ENCODE measurements at regions not wholly inside any gene's neighbourhood (a gene's known extent, or its start where the extent isn't known, plus 50 kb on each side); places are given as distances from the start of the nearest gene placed in this dataset.

- H3K4me1 ChIP-seq (ENCODE audit: control insufficient read depth, low read depth, low read length): no peaks in the 10 kb centered on the region
- H3K36me3 ChIP-seq (ENCODE audit: control insufficient read depth, low read depth, low read length): no peaks in the 10 kb centered on the region
- no peak overlapping the region for H3K9ac ChIP-seq (ENCODE audit: low read length)
- no peak overlapping the region for H3K27ac ChIP-seq (ENCODE audit: low read length)
- no peak overlapping the region for H3K4me3 ChIP-seq (ENCODE audit: low read length)
- H3K27me3 ChIP-seq (ENCODE audit: control insufficient read depth, insufficient read depth, low read length): no peaks in the 10 kb centered on the region
- H3K9me3 ChIP-seq (ENCODE audit: control insufficient read depth, low read depth, low read length): peaks cover 50% of the 10 kb centered on the region
These were observed 925.8 kb upstream of the ZNF722 start for GRCh38 chr7:63072806-63073205.

DNA sequence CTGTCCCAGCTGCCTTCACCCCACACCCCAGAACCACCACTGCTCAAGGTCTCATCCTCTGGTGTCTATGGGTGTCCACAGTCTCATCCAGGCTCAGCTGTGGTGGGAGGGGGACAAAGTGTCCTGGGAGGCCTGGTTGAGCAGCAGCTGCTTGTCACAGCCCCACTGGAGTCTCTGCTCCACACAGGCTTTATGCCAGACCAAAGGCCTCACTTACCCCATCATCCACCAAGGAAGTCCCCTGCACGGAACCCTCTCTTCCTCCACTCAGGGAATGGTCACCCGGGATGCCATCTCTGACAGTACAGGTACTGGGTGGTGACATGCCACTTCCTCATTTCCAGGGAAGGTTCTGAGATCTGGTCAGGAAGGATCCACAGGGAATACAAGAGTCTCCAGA is 925.4 kb upstream of the ZNF722 start:
- Histone ChIP-seq H3K27me3 (ENCODE audit: control insufficient read depth, insufficient read depth, low read length) (no peaks in the 10 kb centered on the region), H3K4me3 (ENCODE audit: low read length) (no peak overlapping the region), H3K4me1 (ENCODE audit: control insufficient read depth, low read depth, low read length) (no peaks in the 10 kb centered on the region), H3K9ac (ENCODE audit: low read length) (no peak overlapping the region), H3K36me3 (ENCODE audit: control insufficient read depth, low read depth, low read length) (no peaks in the 10 kb centered on the region), H3K27ac (ENCODE audit: low read length) (no peak overlapping the region), H3K9me3 (ENCODE audit: control insufficient read depth, low read depth, low read length) (peaks cover 51% of the 10 kb centered on the region)

DNA sequence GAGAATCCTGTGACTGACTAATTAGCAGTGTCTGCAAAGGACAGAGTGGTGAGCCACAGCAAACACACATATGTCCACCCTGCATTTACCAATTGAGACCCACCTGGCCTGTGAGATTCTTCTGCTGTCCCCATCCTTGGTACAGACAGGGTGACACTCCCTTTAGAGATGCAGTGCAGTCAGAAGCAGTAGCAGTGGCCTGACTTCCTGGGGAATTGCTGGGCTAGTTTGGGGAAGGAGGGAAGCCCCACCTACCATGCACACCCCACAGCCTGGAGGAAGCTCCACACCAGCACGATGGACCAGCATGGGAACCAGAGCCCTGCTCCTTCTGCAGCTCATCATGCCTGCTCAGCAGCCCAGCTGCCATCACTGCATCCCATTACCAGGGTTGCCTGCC is 924.9 kb upstream of the ZNF722 start:
- Histone ChIP-seq H3K27me3 (ENCODE audit: control insufficient read depth, insufficient read depth, low read length) (no peaks in the 10 kb centered on the region), H3K9ac (ENCODE audit: low read length) (no peak overlapping the region), H3K9me3 (ENCODE audit: control insufficient read depth, low read depth, low read length) (peaks cover 56% of the 10 kb centered on the region), H3K4me1 (ENCODE audit: control insufficient read depth, low read depth, low read length) (no peaks in the 10 kb centered on the region), H3K27ac (ENCODE audit: low read length) (no peak overlapping the region), H3K36me3 (ENCODE audit: control insufficient read depth, low read depth, low read length) (no peaks in the 10 kb centered on the region), H3K4me3 (ENCODE audit: low read length) (no peak overlapping the region)

- H3K4me1 ChIP-seq (ENCODE audit: control insufficient read depth, low read depth, low read length): no peaks in the 10 kb centered on the region
- H3K36me3 ChIP-seq (ENCODE audit: control insufficient read depth, low read depth, low read length): no peaks in the 10 kb centered on the region
- no peak overlapping the region for H3K27ac ChIP-seq (ENCODE audit: low read length)
- no peak overlapping the region for H3K4me3 ChIP-seq (ENCODE audit: low read length)
- no peak overlapping the region for H3K9ac ChIP-seq (ENCODE audit: low read length)
- H3K9me3 ChIP-seq (ENCODE audit: control insufficient read depth, low read depth, low read length): peaks cover 71% of the 10 kb centered on the region
- H3K27me3 ChIP-seq (ENCODE audit: control insufficient read depth, insufficient read depth, low read length): no peaks in the 10 kb centered on the region
These were observed 920.8 kb upstream of the ZNF722 start for GRCh38 chr7:63077841-63078240.

DNA sequence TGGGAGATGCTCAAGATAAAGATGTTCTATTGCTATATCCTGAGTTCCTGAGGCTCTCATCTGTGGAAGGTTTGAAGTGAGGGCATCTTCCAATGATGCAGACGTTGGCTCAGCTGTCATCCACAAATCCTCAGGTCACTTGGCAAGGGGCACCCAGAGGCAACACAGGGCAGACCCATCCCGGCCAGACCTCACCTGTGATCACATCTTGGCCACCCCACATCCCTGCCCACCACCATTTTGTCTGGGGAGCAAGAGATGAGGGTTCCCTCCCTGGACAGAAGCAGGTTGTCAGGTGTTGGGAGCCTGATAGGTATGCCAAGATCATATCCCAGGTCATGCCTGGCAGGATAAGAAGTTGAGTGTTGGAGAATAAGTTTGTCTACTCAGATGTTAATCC is 918.2 kb upstream of the ZNF722 start:
- no peaks in the 10 kb centered on the region for H3K36me3 ChIP-seq (ENCODE audit: control insufficient read depth, low read depth, low read length)
- no peaks in the 10 kb centered on the region for H3K4me1 ChIP-seq (ENCODE audit: control insufficient read depth, low read depth, low read length)
- H3K9me3 ChIP-seq (ENCODE audit: control insufficient read depth, low read depth, low read length): peaks cover 79% of the 10 kb centered on the region
- no peaks in the 10 kb centered on the region for H3K27me3 ChIP-seq (ENCODE audit: control insufficient read depth, insufficient read depth, low read length)
- no peak overlapping the region for H3K4me3 ChIP-seq (ENCODE audit: low read length)
- H3K27ac ChIP-seq (ENCODE audit: low read length): no peak overlapping the region
- no peak overlapping the region for H3K9ac ChIP-seq (ENCODE audit: low read length)

DNA sequence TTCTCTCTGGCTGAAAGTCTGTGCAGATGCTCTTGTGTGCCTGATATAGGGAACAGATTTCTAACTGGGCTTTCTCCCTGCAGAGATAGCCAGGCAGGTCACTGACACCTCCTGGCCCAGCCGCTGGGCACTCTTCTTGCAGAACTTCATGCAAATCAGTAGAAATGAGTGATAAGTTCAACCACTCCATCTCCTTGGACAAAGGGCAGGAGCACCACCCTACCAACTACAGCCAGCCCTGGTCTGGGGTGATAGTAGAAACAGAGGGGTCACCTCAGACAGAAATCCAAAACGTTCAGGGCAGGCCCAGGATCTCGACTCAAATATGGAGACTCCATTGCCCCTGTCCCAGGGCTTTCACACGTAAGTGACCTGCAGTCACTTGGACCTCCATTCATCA is 917.8 kb upstream of the ZNF722 start:
- Histone ChIP-seq H3K9me3 (ENCODE audit: control insufficient read depth, low read depth, low read length) (peaks cover 76% of the 10 kb centered on the region), H3K9ac (ENCODE audit: low read length) (no peak overlapping the region), H3K27ac (ENCODE audit: low read length) (no peak overlapping the region), H3K4me1 (ENCODE audit: control insufficient read depth, low read depth, low read length) (no peaks in the 10 kb centered on the region), H3K4me3 (ENCODE audit: low read length) (no peak overlapping the region), H3K27me3 (ENCODE audit: control insufficient read depth, insufficient read depth, low read length) (no peaks in the 10 kb centered on the region), H3K36me3 (ENCODE audit: control insufficient read depth, low read depth, low read length) (no peaks in the 10 kb centered on the region)

- Histone ChIP-seq H3K27ac (ENCODE audit: low read length) (no peak overlapping the region), H3K9me3 (ENCODE audit: control insufficient read depth, low read depth, low read length) (peaks cover 76% of the 10 kb centered on the region), H3K4me1 (ENCODE audit: control insufficient read depth, low read depth, low read length) (no peaks in the 10 kb centered on the region), H3K27me3 (ENCODE audit: control insufficient read depth, insufficient read depth, low read length) (no peaks in the 10 kb centered on the region), H3K9ac (ENCODE audit: low read length) (no peak overlapping the region), H3K36me3 (ENCODE audit: control insufficient read depth, low read depth, low read length) (no peaks in the 10 kb centered on the region), H3K4me3 (ENCODE audit: low read length) (no peak overlapping the region)
These were observed 911.0 kb upstream of the ZNF722 start for GRCh38 chr7:63087575-63088190.

GRCh38 chr7:63092951-63093350 is 905.7 kb upstream of the ZNF722 start:
- Histone ChIP-seq H3K27me3 (ENCODE audit: control insufficient read depth, insufficient read depth, low read length) (no peaks in the 10 kb centered on the region), H3K36me3 (ENCODE audit: control insufficient read depth, low read depth, low read length) (no peaks in the 10 kb centered on the region)

GRCh38 chr7:63093481-63093880 is 905.2 kb upstream of the ZNF722 start:
- Histone ChIP-seq H3K4me3 (ENCODE audit: low read length) (no peak overlapping the region), H3K27ac (ENCODE audit: low read length) (no peak overlapping the region), H3K9me3 (ENCODE audit: control insufficient read depth, low read depth, low read length) (peaks cover 67% of the 10 kb centered on the region), H3K9ac (ENCODE audit: low read length) (no peak overlapping the region), H3K27me3 (ENCODE audit: control insufficient read depth, insufficient read depth, low read length) (no peaks in the 10 kb centered on the region), H3K4me1 (ENCODE audit: control insufficient read depth, low read depth, low read length) (no peaks in the 10 kb centered on the region), H3K36me3 (ENCODE audit: control insufficient read depth, low read depth, low read length) (no peaks in the 10 kb centered on the region)

More at GRCh38 chr7:63092951-63093350, 905.7 kb upstream of the ZNF722 start:
- no peak overlapping the region for H3K27ac ChIP-seq (ENCODE audit: low read length)
- no peaks in the 10 kb centered on the region for H3K4me1 ChIP-seq (ENCODE audit: control insufficient read depth, low read depth, low read length)
- H3K9ac ChIP-seq (ENCODE audit: low read length): no peak overlapping the region
- peaks cover 67% of the 10 kb centered on the region for H3K9me3 ChIP-seq (ENCODE audit: control insufficient read depth, low read depth, low read length)
- H3K4me3 ChIP-seq (ENCODE audit: low read length): no peak overlapping the region

DNA sequence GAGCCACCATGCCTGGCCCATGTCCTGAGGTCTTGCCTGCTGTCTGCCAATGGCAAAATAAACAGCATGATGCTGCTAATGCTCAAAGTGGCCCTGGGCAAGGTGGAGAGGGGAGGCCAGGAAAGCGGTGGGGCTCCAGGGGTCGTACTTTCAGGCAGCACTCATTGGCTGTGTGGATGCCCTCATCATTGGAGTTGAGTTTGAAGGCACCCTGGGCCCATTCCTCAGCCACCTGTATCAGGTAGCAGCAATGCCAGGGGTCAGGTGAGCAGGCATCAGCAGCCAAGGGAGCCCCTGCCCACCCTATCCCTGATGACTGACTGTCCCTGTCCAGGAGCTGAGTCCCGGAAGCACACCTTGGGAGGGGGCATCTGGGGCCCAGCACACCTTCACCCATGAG is 902.5 kb upstream of the ZNF722 start:
- H3K9me3 ChIP-seq (ENCODE audit: control insufficient read depth, low read depth, low read length): peaks cover 60% of the 10 kb centered on the region
- no peaks in the 10 kb centered on the region for H3K4me1 ChIP-seq (ENCODE audit: control insufficient read depth, low read depth, low read length)
- H3K27ac ChIP-seq (ENCODE audit: low read length): no peak overlapping the region
- H3K9ac ChIP-seq (ENCODE audit: low read length): no peak overlapping the region
- H3K36me3 ChIP-seq (ENCODE audit: control insufficient read depth, low read depth, low read length): no peaks in the 10 kb centered on the region
- no peaks in the 10 kb centered on the region for H3K27me3 ChIP-seq (ENCODE audit: control insufficient read depth, insufficient read depth, low read length)
- H3K4me3 ChIP-seq (ENCODE audit: low read length): no peak overlapping the region

GRCh38 chr7:63104666-63105065 is 894.0 kb upstream of the ZNF722 start:
- H3K4me3 ChIP-seq (ENCODE audit: low read length): no peak overlapping the region
- H3K36me3 ChIP-seq (ENCODE audit: control insufficient read depth, low read depth, low read length): no peaks in the 10 kb centered on the region
- H3K27ac ChIP-seq (ENCODE audit: low read length): no peak overlapping the region
- no peak overlapping the region for H3K9ac ChIP-seq (ENCODE audit: low read length)
- no peaks in the 10 kb centered on the region for H3K4me1 ChIP-seq (ENCODE audit: control insufficient read depth, low read depth, low read length)
- peaks cover 79% of the 10 kb centered on the region for H3K9me3 ChIP-seq (ENCODE audit: control insufficient read depth, low read depth, low read length)
- H3K27me3 ChIP-seq (ENCODE audit: control insufficient read depth, insufficient read depth, low read length): no peaks in the 10 kb centered on the region

GRCh38 chr7:63105978-63106377 is 892.7 kb upstream of the ZNF722 start:
- H3K27me3 ChIP-seq (ENCODE audit: control insufficient read depth, insufficient read depth, low read length): no peaks in the 10 kb centered on the region
- peaks cover 80% of the 10 kb centered on the region for H3K9me3 ChIP-seq (ENCODE audit: control insufficient read depth, low read depth, low read length)
- H3K4me3 ChIP-seq (ENCODE audit: low read length): no peak overlapping the region
- no peak overlapping the region for H3K27ac ChIP-seq (ENCODE audit: low read length)
- no peaks in the 10 kb centered on the region for H3K36me3 ChIP-seq (ENCODE audit: control insufficient read depth, low read depth, low read length)
- H3K4me1 ChIP-seq (ENCODE audit: control insufficient read depth, low read depth, low read length): no peaks in the 10 kb centered on the region
- H3K9ac ChIP-seq (ENCODE audit: low read length): no peak overlapping the region

Data from iPS-18a (cell line).